B cell (primary cell): ENCODE measurements at regions not wholly inside any gene's neighbourhood (a gene's known extent, or its start where the extent isn't known, plus 50 kb on each side); places are given as distances from the start of the nearest gene placed in this dataset.

Experiments used
- ATAC-seq: fragments of 200-7000 bp; cut with Tn5 transposase; one replicate; pipeline ENCODE4 v1.10.0; 2021; ENCODE audit warnings: low read depth, mild to moderate bottlenecking, moderate number of reproducible peaks, moderate library complexity
- CTCF ChIA-PET: fragments of 350-600 bp; sonication (Branson Sonifier 250); formaldehyde crosslinking; loops from one replicate; lab custom pipeline; 2021; ENCODE audit warnings: antibody characterized with exemption, inconsistent platforms; lab: Charles Lee
- POLR2A ChIA-PET: fragments of 350-600 bp; sonication (Branson Sonifier 250); formaldehyde crosslinking; loops from one replicate; lab custom pipeline; 2021; ENCODE audit warnings: antibody characterized with exemption; lab: Charles Lee
- DNase-seq: peaks from one replicate; pipeline ENCODE4 v3.0.0; 2013
- H2AFZ ChIP-seq: 2 replicates; pipeline ENCODE4 v1.6.1; 2012; ENCODE audit warnings: mild to moderate bottlenecking, low read depth, low read length; ENCODE audit not compliant: insufficient read depth, poor library complexity, severe bottlenecking
- H3K27ac ChIP-seq, 2 donors: 1 replicate in 1 of 2; 2 replicates in 1 of 2; pipeline ENCODE4 v1.5.1; 2012 to 2013; ENCODE audit warnings: low read length in 2 of 2, mild to moderate bottlenecking in 2 of 2, moderate library complexity in 1 of 2
- H3K27me3 ChIP-seq, 4 experiments: fragments of 200-600 bp in 1 of 4; sonication (generic) in 1 of 4; replicated peaks in 1 of 4; 1 replicate in 2 of 4; 2 replicates in 2 of 4; pipeline versions ENCODE4 v1.6.1 to v1.7.0; 2013 to 2016; ENCODE audit warnings: low read length in 3 of 4, mild to moderate bottlenecking in 2 of 4, mixed read lengths in 1 of 4, moderate library complexity in 1 of 4; ENCODE audit not compliant: insufficient read depth in 4 of 4, control insufficient read depth in 3 of 4; ENCODE audit errors: control extremely low read depth in 1 of 4
- H3K36me3 ChIP-seq, 2 experiments: replicated peaks in 1 of 2; 1 replicate in 1 of 2; 2 replicates in 1 of 2; pipeline versions ENCODE4 v1.6.1 to v1.7.1; 2013; ENCODE audit warnings: low read length in 1 of 2; ENCODE audit not compliant: insufficient read depth in 2 of 2, control insufficient read depth in 1 of 2; ENCODE audit errors: control extremely low read depth in 1 of 2, extremely low read depth in 1 of 2
- H3K4me1 ChIP-seq, 2 donors: fragments of 200-600 bp in 1 of 2; sonication (generic) in 1 of 2; 1 replicate in 1 of 2; 2 replicates in 1 of 2; pipeline versions ENCODE4 v1.5.1 to v1.6.1; 2013 to 2017; ENCODE audit warnings: low read length in 2 of 2; ENCODE audit not compliant: control insufficient read depth in 2 of 2, insufficient read depth in 2 of 2
- H3K4me2 ChIP-seq: replicated peaks from 2 replicates; pipeline ENCODE3; 2012; ENCODE audit warnings: mild to moderate bottlenecking, low read depth, low read length; ENCODE audit not compliant: poor library complexity, severe bottlenecking
- H3K4me3 ChIP-seq, 5 experiments: fragments of 200-600 bp in 1 of 5; sonication (generic) in 1 of 5; 1 replicate in 3 of 5; 2 replicates in 2 of 5; pipeline versions ENCODE4 v1.5.1 to v1.7.0; 2011 to 2016; ENCODE audit warnings: low read length in 4 of 5, mild to moderate bottlenecking in 4 of 5, low read depth in 2 of 5, control low read depth in 1 of 5, moderate library complexity in 1 of 5; ENCODE audit not compliant: insufficient read depth in 1 of 5; ENCODE audit errors: control extremely low read depth in 1 of 5, extremely low read depth in 1 of 5
- H3K79me2 ChIP-seq: fragments of 200-600 bp; sonication (generic); one replicate; pipeline ENCODE4 v1.6.0; 2016; ENCODE audit warnings: low read length; ENCODE audit not compliant: control insufficient read depth, insufficient read depth
- H3K9ac ChIP-seq: fragments of 200-600 bp; sonication (generic); 2 replicates; pipeline ENCODE4 v1.6.1; 2017; ENCODE audit warnings: mild to moderate bottlenecking, low read length, moderate library complexity
- H3K9me3 ChIP-seq, 3 donors: one replicate each; pipeline versions ENCODE4 v1.6.1 to v1.7.1; 2013; ENCODE audit warnings: low read length in 2 of 3; ENCODE audit not compliant: control insufficient read depth in 2 of 3, insufficient read depth in 1 of 3; ENCODE audit errors: control extremely low read depth in 1 of 3
- H4K20me1 ChIP-seq: 2 replicates; pipeline ENCODE4 v1.6.0; 2012; ENCODE audit warnings: mild to moderate bottlenecking, low read length; ENCODE audit not compliant: insufficient read depth, control insufficient read depth, poor library complexity, severe bottlenecking
- H3K27ac Mint-ChIP-seq: one replicate; pipeline ENCODE4 v1.8.0; 2021; ENCODE audit warnings: mixed read lengths
- H3K27me3 Mint-ChIP-seq: one replicate; pipeline ENCODE4 v1.8.0; 2021; ENCODE audit warnings: mixed read lengths
- H3K4me1 Mint-ChIP-seq: one replicate; pipeline ENCODE4 v1.8.0; 2021; ENCODE audit warnings: mixed read lengths
- H3K4me3 Mint-ChIP-seq: one replicate; pipeline ENCODE4 v1.8.0; 2021; ENCODE audit warnings: mixed read lengths
- H3K9me3 Mint-ChIP-seq: one replicate; pipeline ENCODE4 v1.8.0; 2022; ENCODE audit warnings: mixed read lengths; ENCODE audit not compliant: insufficient read depth
- EZH2 ChIP-seq: IDR thresholded peaks from 2 replicates; pipeline ENCODE4 v1.6.1; 2012; ENCODE audit warnings: borderline replicate concordance, low read depth, mild to moderate bottlenecking, moderate library complexity, low read length; ENCODE audit not compliant: insufficient read depth, poor library complexity, severe bottlenecking
- WGBS: methylation state at CpG from one replicate; pipeline ENCODE4 v1.1.5; 2013; ENCODE audit warnings: missing lambda C conversion rate; ENCODE audit not compliant: insufficient coverage; 5-methylcytosine and 5-hydroxymethylcytosine counted together
- intact Hi-C: fragments of 100-400 bp; cut with micrococcal nuclease; formaldehyde crosslinking; loops from one replicate; pipeline ENCODE4 v1.10.0; 2022
- TF ChIP-seq, protein P1 (sequence below): fragments of 200-600 bp; IDR thresholded peaks from one replicate; pipeline ENCODE4 v1.8.0; 2022; ENCODE audit warnings: antibody characterized with exemption, mild to moderate bottlenecking

- Histone ChIP-seq H3K27me3 (peaks cover 0 to 24% (median 16%) of the 10 kb centered on the region in 4 experiments), H2AFZ (no peak overlapping the region), H3K9me3 (no peaks in the 10 kb centered on the region), H3K27ac (no peak overlapping the region), H3K79me2 (no peaks in the 10 kb centered on the region), H3K4me2 (no peak overlapping the region), H3K9ac (no peak overlapping the region), H4K20me1 (no peaks in the 10 kb centered on the region), H3K4me1 (peaks cover 14 to 19% of the 10 kb centered on the region in 2 donors), H3K36me3 (no peaks in the 10 kb centered on the region), H3K4me3 (no peak overlapping the region)
- ChIA-PET POLR2A (no interaction called here), CTCF (no interaction called here)
- no peak for DNase-seq
- TF ChIP-seq, protein P1, sequence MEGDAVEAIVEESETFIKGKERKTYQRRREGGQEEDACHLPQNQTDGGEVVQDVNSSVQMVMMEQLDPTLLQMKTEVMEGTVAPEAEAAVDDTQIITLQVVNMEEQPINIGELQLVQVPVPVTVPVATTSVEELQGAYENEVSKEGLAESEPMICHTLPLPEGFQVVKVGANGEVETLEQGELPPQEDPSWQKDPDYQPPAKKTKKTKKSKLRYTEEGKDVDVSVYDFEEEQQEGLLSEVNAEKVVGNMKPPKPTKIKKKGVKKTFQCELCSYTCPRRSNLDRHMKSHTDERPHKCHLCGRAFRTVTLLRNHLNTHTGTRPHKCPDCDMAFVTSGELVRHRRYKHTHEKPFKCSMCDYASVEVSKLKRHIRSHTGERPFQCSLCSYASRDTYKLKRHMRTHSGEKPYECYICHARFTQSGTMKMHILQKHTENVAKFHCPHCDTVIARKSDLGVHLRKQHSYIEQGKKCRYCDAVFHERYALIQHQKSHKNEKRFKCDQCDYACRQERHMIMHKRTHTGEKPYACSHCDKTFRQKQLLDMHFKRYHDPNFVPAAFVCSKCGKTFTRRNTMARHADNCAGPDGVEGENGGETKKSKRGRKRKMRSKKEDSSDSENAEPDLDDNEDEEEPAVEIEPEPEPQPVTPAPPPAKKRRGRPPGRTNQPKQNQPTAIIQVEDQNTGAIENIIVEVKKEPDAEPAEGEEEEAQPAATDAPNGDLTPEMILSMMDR, result no peak
- TF ChIP-seq EZH2, result no peak
- no peak overlapping the region for H3K4me3 Mint-ChIP-seq
- no peak overlapping the region for H3K27ac Mint-ChIP-seq
- peaks cover 75% of the 10 kb centered on the region for H3K27me3 Mint-ChIP-seq
- ATAC-seq, result no peak
- WGBS, result no CpG with 5 or more reads among the region's 4 CpGs
- intact Hi-C loops, result no loop called here
- peaks cover 10% of the 10 kb centered on the region for H3K4me1 Mint-ChIP-seq
- no peaks in the 10 kb centered on the region for H3K9me3 Mint-ChIP-seq
Measured at GRCh38 chr14:54221971-54222370, 174.8 kb upstream of the CDKN3 start.

DNA sequence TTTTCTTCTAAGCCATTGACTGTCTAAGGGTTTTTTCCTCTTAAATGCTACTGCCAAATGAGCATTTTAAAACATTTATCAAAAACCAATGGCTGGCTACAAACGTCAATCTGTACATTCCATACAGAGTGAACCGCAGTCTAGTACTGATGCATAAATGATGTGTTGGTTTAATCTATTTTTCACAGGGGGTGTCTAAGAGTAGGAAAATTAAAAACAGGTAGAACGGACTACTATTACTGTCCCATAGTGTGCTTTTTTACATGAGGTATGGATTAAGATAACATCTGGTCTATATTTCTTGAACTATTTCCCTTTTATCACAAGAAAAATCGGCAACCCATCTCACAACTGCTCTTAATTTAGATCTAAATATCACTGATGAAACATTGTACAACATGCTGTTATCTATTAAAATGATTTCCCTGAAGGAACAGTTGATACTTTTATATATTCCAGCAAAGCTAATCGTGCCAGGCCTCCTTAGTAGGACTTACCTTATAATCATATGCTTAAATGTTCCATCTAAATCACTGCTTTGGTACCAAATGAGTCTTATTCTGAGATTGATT lies 172.9 kb upstream of the CDKN3 start:
- ATAC-seq, result no peak
- WGBS, result no CpG with 5 or more reads among the region's 5 CpGs
- ChIA-PET POLR2A (no interaction called here), CTCF (no interaction called here)
- Mint-ChIP-seq H3K4me1 (peaks cover 10% of the 10 kb centered on the region), H3K9me3 (no peaks in the 10 kb centered on the region), H3K27me3 (peaks cover 60% of the 10 kb centered on the region), H3K27ac (no peak overlapping the region), H3K4me3 (no peak overlapping the region)
- Histone ChIP-seq H3K79me2 (no peaks in the 10 kb centered on the region), H3K36me3 (no peaks in the 10 kb centered on the region), H3K4me3 (no peak overlapping the region), H4K20me1 (no peaks in the 10 kb centered on the region), H3K9me3 (no peaks in the 10 kb centered on the region), H2AFZ (no peak overlapping the region), H3K27ac (no peak overlapping the region), H3K4me1 (peaks cover 14 to 17% of the 10 kb centered on the region in 2 donors), H3K4me2 (no peak overlapping the region), H3K27me3 (peaks cover 0 to 21% (median 14%) of the 10 kb centered on the region in 4 experiments), H3K9ac (no peak overlapping the region)
- no peak for TF ChIP-seq EZH2
- TF ChIP-seq, protein P1, result no peak
- intact Hi-C loops, result no loop called here
- no peak for DNase-seq
